HCT116 (cell line): ENCODE measurements at regions not wholly inside any gene's neighbourhood (a gene's known extent, or its start where the extent isn't known, plus 50 kb on each side); places are given as distances from the start of the nearest gene placed in this dataset.

Experiments used
- ATAC-seq: fragments of 200-7000 bp; cut with Tn5 transposase; 2 replicates; pipeline ENCODE4 v1.9.1; 2020; ENCODE audit warnings: mild to moderate bottlenecking, moderate library complexity
- BruUV-seq: library from RNA; stranded (reverse); fragments of 400-500 nt; replicated peaks from 2 replicates; lab custom pipeline; 2021; lab: Mats Ljungman, UMichigan
- CTCF ChIA-PET: fragments of 300-600 bp; sonication (Branson Sonifier 250); formaldehyde crosslinking; loops from one replicate; lab custom pipeline; 2021; ENCODE audit warnings: antibody characterized with exemption; lab: Charles Lee
- POLR2A ChIA-PET: fragments of 300-600, 350-600 bp; sonication (Branson Sonifier 250); formaldehyde crosslinking; loops from one replicate; lab custom pipeline; 2021; ENCODE audit warnings: antibody characterized with exemption; lab: Charles Lee
- RAD21 ChIA-PET, 2 experiments: fragments of 300-600 bp; sonication (Branson Sonifier 250); formaldehyde crosslinking; loops; one replicate each; lab custom pipeline; 2023; ENCODE audit warnings: low total read pairs in 2 of 2; ENCODE audit not compliant: uncharacterized antibody in 2 of 2, unreplicated experiment in 2 of 2, low non-redundant PET in 1 of 2; lab: Charles Lee
- DNase-seq: peaks from one replicate; pipeline ENCODE4 v3.0.0-alpha.2; 2010; ENCODE audit warnings: low read depth, low spot score
- H2AFZ ChIP-seq: fragments of 200-600 bp; shearing (Covaris generic), sonication (generic); 2 replicates; pipeline ENCODE4 v1.6.1; 2017; ENCODE audit warnings: low read depth, mixed run types, mixed read lengths, antibody characterized with exemption, low read length; ENCODE audit not compliant: poor library complexity, severe bottlenecking
- H3K27ac ChIP-seq: 2 replicates; pipeline ENCODE4 v1.5.1; 2012; ENCODE audit warnings: low read depth, low read length
- H3K27me3 ChIP-seq: fragments of 200-600 bp; sonication (generic); 2 replicates; pipeline ENCODE4 v1.6.1; 2016; ENCODE audit warnings: mixed run types, low read length, mixed read lengths; ENCODE audit not compliant: insufficient read depth
- H3K36me3 ChIP-seq, 2 experiments: fragments of 200-500 bp in 1 of 2; fragments of 200-600 bp in 1 of 2; sonication (Bioruptor generic) in 1 of 2; sonication (generic) in 1 of 2; 2 replicates each; pipeline versions ENCODE4 v1.5.1 to v1.6.1; 2014 to 2016; ENCODE audit warnings: low read length in 2 of 2, inconsistent platforms in 1 of 2, mixed read lengths in 1 of 2, mixed run types in 1 of 2; ENCODE audit not compliant: insufficient read depth in 2 of 2, control insufficient read depth in 1 of 2
- H3K4me1 ChIP-seq, 2 experiments: fragments of 200-600 bp in 1 of 2; sonication (generic) in 1 of 2; 2 replicates each; pipeline versions ENCODE4 v1.5.1 to v1.6.1; 2012 to 2017; ENCODE audit warnings: low read length in 2 of 2, inconsistent platforms in 1 of 2, mild to moderate bottlenecking in 1 of 2, mixed read lengths in 1 of 2, mixed run types in 1 of 2, moderate library complexity in 1 of 2; ENCODE audit not compliant: insufficient read depth in 2 of 2, control insufficient read depth in 1 of 2
- H3K4me2 ChIP-seq: fragments of 200-600 bp; sonication (generic); 2 replicates; pipeline ENCODE4 v1.6.1; 2017; ENCODE audit warnings: mixed run types, low read length, mixed read lengths
- H3K4me3 ChIP-seq, 2 experiments: fragments of 200-600 bp in 1 of 2; sonication (generic) in 1 of 2; replicated peaks in 1 of 2; 2 replicates each; pipeline ENCODE4 v1.5.1; 2011 to 2016; ENCODE audit warnings: low read length in 2 of 2, control low read depth in 1 of 2, low read depth in 1 of 2, mild to moderate bottlenecking in 1 of 2, mixed read lengths in 1 of 2, mixed run types in 1 of 2
- H3K79me2 ChIP-seq: fragments of 200-600 bp; sonication (generic); 2 replicates; pipeline ENCODE4 v1.6.1; 2017; ENCODE audit warnings: mild to moderate bottlenecking, mixed run types, low read length, moderate library complexity, mixed read lengths; ENCODE audit not compliant: insufficient read depth
- H3K9ac ChIP-seq: fragments of 200-600 bp; sonication (generic); 2 replicates; pipeline ENCODE4 v1.6.1; 2016; ENCODE audit warnings: low read length, mixed read lengths
- H3K9me2 ChIP-seq: fragments of 200-600 bp; sonication (generic), shearing (Covaris generic); 2 replicates; pipeline ENCODE4 v1.6.1; 2017; ENCODE audit warnings: mixed run types, mild to moderate bottlenecking, moderate library complexity; ENCODE audit not compliant: insufficient read depth
- H3K9me3 ChIP-seq, 2 experiments: fragments of 200-500 bp in 1 of 2; fragments of 200-600 bp in 1 of 2; sonication (Bioruptor generic) in 1 of 2; sonication (generic) in 1 of 2; 2 replicates each; pipeline ENCODE4 v1.6.1; 2014 to 2017; ENCODE audit warnings: low read length in 2 of 2, mixed read lengths in 2 of 2, inconsistent platforms in 1 of 2, low read depth in 1 of 2, mild to moderate bottlenecking in 1 of 2, mixed run types in 1 of 2, moderate library complexity in 1 of 2; ENCODE audit not compliant: control insufficient read depth in 1 of 2, insufficient read depth in 1 of 2
- H4K20me1 ChIP-seq: fragments of 200-600 bp; sonication (generic), shearing (Covaris generic); 2 replicates; pipeline ENCODE4 v1.6.1; 2017; ENCODE audit warnings: mixed run types, mild to moderate bottlenecking, moderate library complexity; ENCODE audit not compliant: insufficient read depth
- CTCF ChIP-seq, 3 experiments: fragments of 200-600 bp in 1 of 3; sonication (generic) in 1 of 3; IDR thresholded peaks in 2 of 3; conservative IDR thresholded peaks in 1 of 3; 2 replicates each; pipeline ENCODE4 v1.5.1; 2012 to 2017; ENCODE audit warnings: low read depth in 2 of 3, low read length in 2 of 3, antibody characterized with exemption in 1 of 3, borderline replicate concordance in 1 of 3, control low read depth in 1 of 3, mild to moderate bottlenecking in 1 of 3, mixed read lengths in 1 of 3, mixed run types in 1 of 3, moderate library complexity in 1 of 3; ENCODE audit not compliant: insufficient read depth in 1 of 3
- ELF1 ChIP-seq: IDR thresholded peaks from 2 replicates; pipeline ENCODE4 v1.6.1; 2012; ENCODE audit warnings: low read depth, borderline replicate concordance
- EZH2phosphoT487 ChIP-seq: fragments of 200-600 bp; IDR thresholded peaks from 2 replicates; pipeline ENCODE4 v1.6.1; 2018; ENCODE audit warnings: antibody characterized with exemption, borderline replicate concordance
- FOSL1 ChIP-seq: IDR thresholded peaks from 2 replicates; pipeline ENCODE4 v1.6.1; 2012; ENCODE audit warnings: low read depth
- MAX ChIP-seq: IDR thresholded peaks from 2 replicates; pipeline ENCODE4 v1.6.1; 2012
- POLR2A ChIP-seq: IDR thresholded peaks from 2 replicates; pipeline ENCODE4 v1.7.0; 2011; ENCODE audit warnings: borderline replicate concordance; ENCODE audit not compliant: insufficient read depth, insufficient read length; ENCODE audit errors: extremely low read depth
- SIN3A ChIP-seq: IDR thresholded peaks from 2 replicates; pipeline ENCODE4 v1.6.1; 2012; ENCODE audit warnings: low read depth
- YY1 ChIP-seq: IDR thresholded peaks from 2 replicates; pipeline ENCODE4 v1.6.1; 2011; ENCODE audit warnings: low read length, low read depth, moderate library complexity, mild to moderate bottlenecking; ENCODE audit not compliant: insufficient replicate concordance; ENCODE audit errors: extremely low read depth
- intact Hi-C: fragments of 100-400 bp; cut with micrococcal nuclease; formaldehyde crosslinking; loops from 2 replicates; pipeline ENCODE4 v1.10.0; 2022
- TF ChIP-seq, protein P1 (sequence below): IDR thresholded peaks from 2 replicates; pipeline ENCODE4 v1.6.1; 2011; ENCODE audit warnings: mild to moderate bottlenecking, low read length, moderate library complexity; ENCODE audit not compliant: insufficient replicate concordance; ENCODE audit errors: extremely low read depth

DNA sequence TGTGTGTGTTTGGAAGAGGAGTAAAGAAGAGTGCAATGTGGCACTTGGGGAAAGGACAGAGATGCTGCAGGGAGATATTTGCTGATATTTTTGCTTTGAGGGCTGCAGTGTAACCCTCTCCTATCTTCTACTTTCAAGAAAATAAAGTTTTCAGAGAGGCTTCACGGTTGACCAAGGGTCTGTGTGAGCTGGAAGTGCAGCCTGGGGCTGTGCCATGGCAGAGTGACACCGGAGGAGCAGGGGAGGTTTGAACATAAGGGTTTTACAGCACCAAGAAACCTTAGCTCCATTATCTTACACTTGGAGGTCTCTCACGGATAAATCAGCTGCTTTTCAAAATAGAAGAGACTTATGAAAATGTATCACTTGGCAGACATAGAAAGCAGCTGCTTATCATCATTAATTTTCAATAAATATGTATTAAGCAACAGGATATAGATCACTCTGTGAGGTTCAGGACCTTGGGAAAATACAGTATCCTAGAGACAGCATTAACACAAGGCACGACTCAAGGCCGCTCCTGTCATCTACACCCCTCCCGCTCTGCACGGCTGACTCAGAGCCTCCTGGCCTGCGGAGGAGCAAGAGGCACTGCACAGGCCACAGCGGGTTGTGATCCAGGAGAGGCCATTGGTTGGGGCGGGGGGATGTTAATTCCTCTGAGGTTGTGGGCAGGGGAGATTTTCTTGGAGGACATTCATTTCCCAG lies 127.8 kb downstream of the COPS8 start:
- no peak overlapping the region for H3K4me2 ChIP-seq
- ATAC-seq = peak; percentile 55
- H3K36me3 ChIP-seq = no peaks in the 10 kb centered on the region
- H3K9me2 ChIP-seq = no peaks in the 10 kb centered on the region
- H2AFZ ChIP-seq = no peak overlapping the region
- H3K27me3 ChIP-seq = peaks cover 4% of the 10 kb centered on the region; the same call in 1 of the 2 replicates
- H3K9me3 ChIP-seq = peaks cover 0 to 7% of the 10 kb centered on the region in 2 experiments; a peak in 1 of 4 replicates
- no peak overlapping the region for H3K27ac ChIP-seq
- ChIA-PET CTCF (no interaction called here), RAD21 (no interaction called here), POLR2A (no interaction called here)
- no TSS peak for BruUV-seq
- no peaks in the 10 kb centered on the region for H3K79me2 ChIP-seq
- no peaks in the 10 kb centered on the region for H4K20me1 ChIP-seq
- no peak overlapping the region for H3K4me3 ChIP-seq
- no peak overlapping the region for H3K9ac ChIP-seq
- TF ChIP-seq YY1 (no peak), MAX (no peak), CTCF (IDR thresholded peaks at IDR 0.05 in 2 of 3, conservative IDR thresholded peaks at IDR 0.05 in 1 of 3; ENCODE audit: borderline replicate concordance in 1 of 3, insufficient read depth in 1 of 3, low read depth in 2 of 3, low read length in 2 of 3) (no peak), POLR2A (no peak), ELF1 (no peak), SIN3A (no peak), EZH2phosphoT487 (no peak), FOSL1 (no peak)
- TF ChIP-seq, protein P1, sequence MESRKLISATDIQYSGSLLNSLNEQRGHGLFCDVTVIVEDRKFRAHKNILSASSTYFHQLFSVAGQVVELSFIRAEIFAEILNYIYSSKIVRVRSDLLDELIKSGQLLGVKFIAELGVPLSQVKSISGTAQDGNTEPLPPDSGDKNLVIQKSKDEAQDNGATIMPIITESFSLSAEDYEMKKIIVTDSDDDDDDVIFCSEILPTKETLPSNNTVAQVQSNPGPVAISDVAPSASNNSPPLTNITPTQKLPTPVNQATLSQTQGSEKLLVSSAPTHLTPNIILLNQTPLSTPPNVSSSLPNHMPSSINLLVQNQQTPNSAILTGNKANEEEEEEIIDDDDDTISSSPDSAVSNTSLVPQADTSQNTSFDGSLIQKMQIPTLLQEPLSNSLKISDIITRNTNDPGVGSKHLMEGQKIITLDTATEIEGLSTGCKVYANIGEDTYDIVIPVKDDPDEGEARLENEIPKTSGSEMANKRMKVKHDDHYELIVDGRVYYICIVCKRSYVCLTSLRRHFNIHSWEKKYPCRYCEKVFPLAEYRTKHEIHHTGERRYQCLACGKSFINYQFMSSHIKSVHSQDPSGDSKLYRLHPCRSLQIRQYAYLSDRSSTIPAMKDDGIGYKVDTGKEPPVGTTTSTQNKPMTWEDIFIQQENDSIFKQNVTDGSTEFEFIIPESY = no peak
- DNase-seq = no peak
- intact Hi-C loops = no loop called here
- no peaks in the 10 kb centered on the region; a peak in 1 of 4 replicates for H3K4me1 ChIP-seq
